Hepatocyte (in vitro differentiated cells): ENCODE measurements at regions not wholly inside any gene's neighbourhood (a gene's known extent, or its start where the extent isn't known, plus 50 kb on each side); places are given as distances from the start of the nearest gene placed in this dataset.

Experiments
- DNase-seq: peaks from one replicate; pipeline ENCODE4 v3.0.0-alpha.2; 2016; ENCODE audit warnings: low spot score
- H2AFZ ChIP-seq: fragments of 200-600 bp; sonication (generic); 2 replicates; pipeline ENCODE4 v1.6.0; 2016; ENCODE audit warnings: antibody characterized with exemption, mild to moderate bottlenecking
- H3K27ac ChIP-seq: fragments of 200-600 bp; sonication (generic); 2 replicates; pipeline ENCODE4 v1.5.1; 2016; ENCODE audit warnings: mild to moderate bottlenecking
- H3K27me3 ChIP-seq: fragments of 200-600 bp; sonication (generic); 2 replicates; pipeline ENCODE4 v1.6.1; 2016
- H3K36me3 ChIP-seq: fragments of 200-600 bp; sonication (generic); replicated peaks from 2 replicates; pipeline ENCODE4 v1.5.1; 2016; ENCODE audit warnings: low read depth; ENCODE audit not compliant: insufficient read depth
- H3K4me1 ChIP-seq: fragments of 200-600 bp; sonication (generic); 2 replicates; pipeline ENCODE4 v1.5.1; 2016; ENCODE audit warnings: mild to moderate bottlenecking, moderate library complexity; ENCODE audit not compliant: insufficient read depth
- H3K4me2 ChIP-seq: fragments of 200-600 bp; sonication (generic); 2 replicates; pipeline ENCODE4 v1.6.0; 2016
- H3K4me3 ChIP-seq: fragments of 200-600 bp; sonication (generic); 2 replicates; pipeline ENCODE4 v1.5.1; 2016; ENCODE audit warnings: mild to moderate bottlenecking
- H3K79me2 ChIP-seq: fragments of 200-600 bp; sonication (generic); 2 replicates; pipeline ENCODE4 v1.6.0; 2017; ENCODE audit warnings: mild to moderate bottlenecking
- H3K9me2 ChIP-seq: fragments of 200-600 bp; sonication (generic); replicated peaks from 2 replicates; pipeline ENCODE4 v1.6.0; 2017; ENCODE audit warnings: mild to moderate bottlenecking; ENCODE audit not compliant: insufficient read depth
- H3K9me3 ChIP-seq: fragments of 200-600 bp; sonication (generic); 2 replicates; pipeline ENCODE4 v1.5.1; 2016; ENCODE audit warnings: low read depth, mild to moderate bottlenecking
- H4K20me1 ChIP-seq: fragments of 200-600 bp; sonication (generic); 2 replicates; pipeline ENCODE4 v1.6.0; 2016; ENCODE audit warnings: mild to moderate bottlenecking; ENCODE audit not compliant: insufficient read depth, poor library complexity, severe bottlenecking
- CTCF ChIP-seq: fragments of 200-600 bp; sonication (generic); IDR thresholded peaks from 2 replicates; pipeline ENCODE4 v1.5.1; 2016; ENCODE audit warnings: antibody characterized with exemption, mild to moderate bottlenecking; ENCODE audit not compliant: poor library complexity
- EZH2 ChIP-seq: fragments of 200-600 bp; sonication (generic); IDR thresholded peaks from 2 replicates; pipeline ENCODE4 v1.6.1; 2016; ENCODE audit warnings: antibody characterized with exemption, mild to moderate bottlenecking, borderline replicate concordance
- EZH2phosphoT487 ChIP-seq: fragments of 200-600 bp; sonication (generic); IDR thresholded peaks from one replicate; pipeline ENCODE4 v1.6.1; 2018; ENCODE audit warnings: antibody characterized with exemption, mild to moderate bottlenecking, low read depth, moderate library complexity; ENCODE audit not compliant: unreplicated experiment, severe bottlenecking
- WGBS: methylation state at CpG from one replicate; pipeline ENCODE4 v1.1.6; 2016; ENCODE audit warnings: low lambda C conversion rate; ENCODE audit errors: missing lambda C conversion rate; 5-methylcytosine and 5-hydroxymethylcytosine counted together

- H4K20me1 ChIP-seq, result no peaks in the 10 kb centered on the region
- H3K4me3 ChIP-seq, result no peak overlapping the region
- no peak overlapping the region for H3K4me2 ChIP-seq
- no peak for TF ChIP-seq CTCF
- TF ChIP-seq EZH2phosphoT487, result no peak
- no peak for TF ChIP-seq EZH2
- no peaks in the 10 kb centered on the region for H3K27me3 ChIP-seq
- H3K27ac ChIP-seq, result no peak overlapping the region
- WGBS, result 88% methylated on average over 4 of the region's 4 CpGs
- H2AFZ ChIP-seq, result no peak overlapping the region
- no peaks in the 10 kb centered on the region for H3K36me3 ChIP-seq
- H3K79me2 ChIP-seq, result no peaks in the 10 kb centered on the region
- H3K9me3 ChIP-seq, result no peaks in the 10 kb centered on the region
- peaks cover 7% of the 10 kb centered on the region for H3K4me1 ChIP-seq
- H3K9me2 ChIP-seq, result no peaks in the 10 kb centered on the region
- DNase-seq, result no peak
These were observed 206.3 kb upstream of the GHR start for GRCh38 chr5:42216904-42217303.

GRCh38 chr5:42217791-42218190 lies 205.4 kb upstream of the GHR start:
- no peak for DNase-seq
- Histone ChIP-seq H3K36me3 (no peaks in the 10 kb centered on the region), H3K79me2 (no peaks in the 10 kb centered on the region), H3K9me2 (no peaks in the 10 kb centered on the region), H2AFZ (no peak overlapping the region), H3K4me2 (no peak overlapping the region), H3K9me3 (no peaks in the 10 kb centered on the region), H3K27me3 (no peaks in the 10 kb centered on the region), H3K4me1 (peaks cover 7% of the 10 kb centered on the region), H3K4me3 (no peak overlapping the region), H4K20me1 (no peaks in the 10 kb centered on the region), H3K27ac (no peak overlapping the region)
- WGBS, result 93% methylated on average over 2 of the region's 2 CpGs
- TF ChIP-seq EZH2 (no peak), CTCF (no peak), EZH2phosphoT487 (no peak)

GRCh38 chr5:42225009-42225408 lies 198.2 kb upstream of the GHR start:
- H2AFZ ChIP-seq, result no peak overlapping the region

More at GRCh38 chr5:42225009-42225408, 198.2 kb upstream of the GHR start:
- Histone ChIP-seq H3K36me3 (no peaks in the 10 kb centered on the region), H3K4me3 (no peak overlapping the region), H3K27me3 (no peaks in the 10 kb centered on the region), H3K4me2 (no peak overlapping the region), H4K20me1 (no peaks in the 10 kb centered on the region), H3K9me3 (no peaks in the 10 kb centered on the region), H3K4me1 (no peaks in the 10 kb centered on the region), H3K79me2 (no peaks in the 10 kb centered on the region), H3K9me2 (no peaks in the 10 kb centered on the region), H3K27ac (no peak overlapping the region)
- TF ChIP-seq EZH2 (no peak), CTCF (no peak), EZH2phosphoT487 (no peak)
- 79% methylated on average over 2 of the region's 2 CpGs for WGBS
- DNase-seq, result no peak
